OCI-LY7 (cell line): ENCODE measurements at regions not wholly inside any gene's neighbourhood (a gene's known extent, or its start where the extent isn't known, plus 50 kb on each side); places are given as distances from the start of the nearest gene placed in this dataset.

Experiments
- BruUV-seq: library from RNA; stranded (reverse); fragments of 400-500 nt; replicated peaks from 2 replicates; lab custom pipeline; 2021; lab: Mats Ljungman, UMichigan
- CTCF ChIA-PET: fragments of 300-600 bp; sonication (Branson Sonifier 250); formaldehyde crosslinking; loops from one replicate; lab custom pipeline; 2022; ENCODE audit warnings: antibody characterized with exemption; ENCODE audit not compliant: unreplicated experiment; lab: Charles Lee
- POLR2A ChIA-PET: fragments of 300-600 bp; sonication (Branson Sonifier 250); formaldehyde crosslinking; loops from one replicate; lab custom pipeline; 2022; ENCODE audit warnings: antibody characterized with exemption; lab: Charles Lee
- DNase-seq: peaks from one replicate; pipeline ENCODE4 v3.0.0-alpha.2; 2015; ENCODE audit warnings: low spot score
- H2AFZ ChIP-seq: fragments of 200-600 bp; sonication (generic), shearing (Covaris generic); 2 replicates; pipeline ENCODE4 v1.6.1; 2014; ENCODE audit warnings: mild to moderate bottlenecking, antibody characterized with exemption, low read length, moderate library complexity
- H3K27ac ChIP-seq: fragments of 200-600 bp; sonication (generic); 2 replicates; pipeline ENCODE4 v1.5.1; 2014; ENCODE audit warnings: mixed run types, low read depth, mild to moderate bottlenecking, moderate library complexity, low read length, inconsistent platforms; ENCODE audit not compliant: poor library complexity, severe bottlenecking
- H3K36me3 ChIP-seq: fragments of 200-600 bp; sonication (generic); 2 replicates; pipeline ENCODE4 v1.6.1; 2014; ENCODE audit warnings: mild to moderate bottlenecking, antibody characterized with exemption, low read length, moderate library complexity, mixed read lengths; ENCODE audit not compliant: insufficient read depth
- H3K4me1 ChIP-seq: fragments of 200-600 bp; sonication (generic); 2 replicates; pipeline ENCODE4 v1.5.1; 2014; ENCODE audit warnings: mild to moderate bottlenecking, low read length; ENCODE audit not compliant: insufficient read depth, poor library complexity, severe bottlenecking
- H3K4me2 ChIP-seq: fragments of 200-600 bp; sonication (generic); 2 replicates; pipeline ENCODE4 v1.6.1; 2014; ENCODE audit warnings: mild to moderate bottlenecking, low read length
- H3K4me3 ChIP-seq: fragments of 200-600 bp; sonication (generic); 2 replicates; pipeline ENCODE4 v1.5.1; 2014; ENCODE audit warnings: mild to moderate bottlenecking, low read depth, low read length; ENCODE audit not compliant: poor library complexity, severe bottlenecking
- H3K79me2 ChIP-seq: fragments of 200-600 bp; sonication (generic); 2 replicates; pipeline ENCODE4 v1.6.1; 2016; ENCODE audit warnings: low read depth, mild to moderate bottlenecking, low read length, moderate library complexity, mixed read lengths; ENCODE audit not compliant: insufficient read depth
- H3K9me2 ChIP-seq: fragments of 200-600 bp; sonication (generic); 2 replicates; pipeline ENCODE4 v1.6.1; 2016; ENCODE audit warnings: mild to moderate bottlenecking, low read length, mixed read lengths; ENCODE audit not compliant: insufficient read depth
- H3K9me3 ChIP-seq: fragments of 200-600 bp; sonication (generic); 2 replicates; pipeline ENCODE4 v1.6.1; 2014; ENCODE audit warnings: mild to moderate bottlenecking, mixed run types, low read length, mixed read lengths
- H4K20me1 ChIP-seq: fragments of 200-600 bp; sonication (generic); 2 replicates; pipeline ENCODE4 v1.6.1; 2014; ENCODE audit warnings: mild to moderate bottlenecking, antibody characterized with exemption, low read length, moderate library complexity, mixed read lengths; ENCODE audit not compliant: insufficient read depth
- EZH2phosphoT487 ChIP-seq: fragments of 200-600 bp; sonication (generic); IDR thresholded peaks from 2 replicates; pipeline ENCODE4 v1.6.1; 2018; ENCODE audit warnings: low read depth, borderline replicate concordance, mild to moderate bottlenecking, mixed run types, antibody characterized with exemption, low read length, moderate library complexity, mixed read lengths
- intact Hi-C: fragments of 100-400 bp; cut with micrococcal nuclease; formaldehyde crosslinking; loops from one replicate; pipeline ENCODE4 v1.10.0; 2022; ENCODE audit not compliant: unreplicated experiment
- TF ChIP-seq, protein P1 (sequence below): fragments of 200-600 bp; sonication (generic); conservative IDR thresholded peaks from 2 replicates; pipeline ENCODE4 v1.5.1; 2014; ENCODE audit warnings: mild to moderate bottlenecking, antibody characterized with exemption, low read length, moderate library complexity, mixed read lengths

DNA sequence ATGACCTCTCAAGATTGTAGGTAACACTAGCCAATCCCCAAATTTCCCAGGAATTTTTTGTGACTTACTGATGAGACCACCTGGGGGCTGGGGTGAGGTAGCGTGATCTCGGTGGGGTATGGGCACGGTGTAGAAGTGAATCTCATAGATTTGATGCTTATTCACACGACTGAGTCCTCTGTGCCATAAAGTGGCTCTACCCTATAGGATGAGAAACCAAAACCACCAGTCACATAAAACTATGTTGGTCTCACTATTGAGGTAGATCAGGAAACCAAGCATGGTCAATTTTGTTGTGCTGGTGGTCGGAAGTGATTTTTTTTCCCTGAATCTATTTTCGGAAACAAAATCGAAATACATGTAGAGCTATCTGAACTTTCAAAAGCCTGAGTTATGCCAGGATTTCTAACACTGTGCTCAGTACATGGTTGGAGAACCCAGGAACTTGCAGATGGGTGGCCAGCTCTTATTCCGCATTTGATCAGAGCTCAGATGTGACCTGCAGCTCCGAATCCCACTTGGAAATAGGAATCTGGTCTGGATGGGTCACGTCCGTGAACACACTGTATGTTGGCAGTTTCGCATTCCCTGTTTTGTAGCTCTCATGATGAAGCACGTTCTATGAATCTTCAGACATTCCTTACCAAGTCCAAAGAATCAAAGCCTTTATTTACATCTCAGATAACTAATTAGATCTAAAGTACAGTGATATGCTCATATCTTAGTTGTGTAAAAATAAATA, 261.5 kb downstream of the KLF6 start:
- ChIA-PET POLR2A (no interaction called here), CTCF (no interaction called here)
- no peaks in the 10 kb centered on the region for H3K9me3 ChIP-seq
- no peaks in the 10 kb centered on the region for H3K4me1 ChIP-seq
- H3K4me2 ChIP-seq, result no peak overlapping the region
- H4K20me1 ChIP-seq, result no peaks in the 10 kb centered on the region
- H3K79me2 ChIP-seq, result no peaks in the 10 kb centered on the region
- DNase-seq, result no peak
- no peaks in the 10 kb centered on the region for H3K36me3 ChIP-seq
- no TSS peak for BruUV-seq
- no peaks in the 10 kb centered on the region for H3K9me2 ChIP-seq
- TF ChIP-seq, protein P1, sequence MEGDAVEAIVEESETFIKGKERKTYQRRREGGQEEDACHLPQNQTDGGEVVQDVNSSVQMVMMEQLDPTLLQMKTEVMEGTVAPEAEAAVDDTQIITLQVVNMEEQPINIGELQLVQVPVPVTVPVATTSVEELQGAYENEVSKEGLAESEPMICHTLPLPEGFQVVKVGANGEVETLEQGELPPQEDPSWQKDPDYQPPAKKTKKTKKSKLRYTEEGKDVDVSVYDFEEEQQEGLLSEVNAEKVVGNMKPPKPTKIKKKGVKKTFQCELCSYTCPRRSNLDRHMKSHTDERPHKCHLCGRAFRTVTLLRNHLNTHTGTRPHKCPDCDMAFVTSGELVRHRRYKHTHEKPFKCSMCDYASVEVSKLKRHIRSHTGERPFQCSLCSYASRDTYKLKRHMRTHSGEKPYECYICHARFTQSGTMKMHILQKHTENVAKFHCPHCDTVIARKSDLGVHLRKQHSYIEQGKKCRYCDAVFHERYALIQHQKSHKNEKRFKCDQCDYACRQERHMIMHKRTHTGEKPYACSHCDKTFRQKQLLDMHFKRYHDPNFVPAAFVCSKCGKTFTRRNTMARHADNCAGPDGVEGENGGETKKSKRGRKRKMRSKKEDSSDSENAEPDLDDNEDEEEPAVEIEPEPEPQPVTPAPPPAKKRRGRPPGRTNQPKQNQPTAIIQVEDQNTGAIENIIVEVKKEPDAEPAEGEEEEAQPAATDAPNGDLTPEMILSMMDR, result no peak
- TF ChIP-seq EZH2phosphoT487, result no peak
- no peak overlapping the region for H3K27ac ChIP-seq
- H3K4me3 ChIP-seq, result no peak overlapping the region
- intact Hi-C loops, result no loop called here
- no peak overlapping the region for H2AFZ ChIP-seq

DNA sequence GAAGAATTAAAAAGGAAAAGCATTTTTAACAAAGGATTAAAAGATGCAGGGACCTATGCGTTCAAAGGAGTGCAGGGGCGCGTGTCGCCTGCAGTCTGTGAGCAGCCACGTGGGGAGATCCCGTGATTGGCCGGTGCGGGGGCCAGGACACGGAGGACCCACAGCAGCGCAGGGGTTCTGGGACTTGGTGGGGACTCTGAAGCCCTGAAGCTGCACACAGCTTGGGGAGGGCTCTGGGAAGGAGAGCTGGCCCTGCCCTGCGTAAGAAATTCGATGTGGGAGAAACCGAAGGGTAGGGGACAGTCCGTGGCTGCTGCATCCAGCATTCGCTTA, 268.1 kb downstream of the KLF6 start:
- H3K4me1 ChIP-seq, result no peaks in the 10 kb centered on the region
- H2AFZ ChIP-seq, result no peak overlapping the region
- no peak overlapping the region for H3K4me2 ChIP-seq
- intact Hi-C loops, result no loop called here
- H3K9me2 ChIP-seq, result no peaks in the 10 kb centered on the region
- ChIA-PET POLR2A (no interaction called here), CTCF (no interaction called here)
- no peaks in the 10 kb centered on the region for H3K79me2 ChIP-seq
- DNase-seq, result no peak
- H4K20me1 ChIP-seq, result no peaks in the 10 kb centered on the region
- BruUV-seq, result no TSS peak
- TF ChIP-seq EZH2phosphoT487, result no peak
- TF ChIP-seq, protein P1, result no peak
- H3K36me3 ChIP-seq, result no peaks in the 10 kb centered on the region
- no peaks in the 10 kb centered on the region for H3K9me3 ChIP-seq
- no peak overlapping the region for H3K27ac ChIP-seq
- no peak overlapping the region for H3K4me3 ChIP-seq

- ChIA-PET POLR2A (no interaction called here), CTCF (no interaction called here)
- Histone ChIP-seq H3K36me3 (no peaks in the 10 kb centered on the region), H3K9me3 (no peaks in the 10 kb centered on the region), H3K4me2 (no peak overlapping the region), H2AFZ (no peak overlapping the region), H3K4me1 (no peaks in the 10 kb centered on the region), H3K79me2 (no peaks in the 10 kb centered on the region), H3K27ac (no peak overlapping the region), H4K20me1 (no peaks in the 10 kb centered on the region), H3K4me3 (no peak overlapping the region), H3K9me2 (no peaks in the 10 kb centered on the region)
- BruUV-seq, result no TSS peak
- TF ChIP-seq, protein P1, result no peak
- TF ChIP-seq EZH2phosphoT487, result no peak
- no peak for DNase-seq
- intact Hi-C loops, result no loop called here
These were observed 268.6 kb downstream of the KLF6 start for GRCh38 chr10:3516234-3516922.
